Cardiac muscle cell (in vitro differentiated cells and primary cell): ENCODE measurements at regions not wholly inside any gene's neighbourhood (a gene's known extent, or its start where the extent isn't known, plus 50 kb on each side); places are given as distances from the start of the nearest gene placed in this dataset.

Experiments used
- DNase-seq, 2 donors: peaks; one replicate each; pipeline versions ENCODE4 v3.0.0 to v3.0.0-alpha.2; 2010 to 2017; ENCODE audit warnings: low read depth in 1 of 2, low spot score in 1 of 2
- H3K27ac ChIP-seq: fragments of 200-600 bp; sonication (generic); 2 replicates; pipeline ENCODE4 v1.5.1; 2016
- H3K27me3 ChIP-seq: fragments of 200-600 bp; sonication (generic); 2 replicates; pipeline ENCODE4 v1.6.0; 2016; ENCODE audit warnings: control low read depth
- H3K36me3 ChIP-seq: fragments of 200-600 bp; sonication (generic); 2 replicates; pipeline ENCODE4 v1.5.1; 2016; ENCODE audit warnings: control low read depth
- H3K4me1 ChIP-seq: fragments of 200-600 bp; sonication (generic); 2 replicates; pipeline ENCODE4 v1.8.1; 2017; ENCODE audit warnings: low read depth, mild to moderate bottlenecking, mixed run types
- H3K4me3 ChIP-seq: fragments of 200-600 bp; sonication (generic); 2 replicates; pipeline ENCODE4 v1.5.1; 2016; ENCODE audit warnings: mild to moderate bottlenecking
- H3K9me3 ChIP-seq: fragments of 200-600 bp; sonication (generic); 2 replicates; pipeline ENCODE4 v1.5.1; 2017; ENCODE audit warnings: low read depth, mild to moderate bottlenecking, control low read depth
- TF ChIP-seq, protein P1 (sequence below): IDR thresholded peaks from 2 replicates; pipeline ENCODE4 v1.5.1; 2012; ENCODE audit warnings: low read depth, mild to moderate bottlenecking, low read length

DNA sequence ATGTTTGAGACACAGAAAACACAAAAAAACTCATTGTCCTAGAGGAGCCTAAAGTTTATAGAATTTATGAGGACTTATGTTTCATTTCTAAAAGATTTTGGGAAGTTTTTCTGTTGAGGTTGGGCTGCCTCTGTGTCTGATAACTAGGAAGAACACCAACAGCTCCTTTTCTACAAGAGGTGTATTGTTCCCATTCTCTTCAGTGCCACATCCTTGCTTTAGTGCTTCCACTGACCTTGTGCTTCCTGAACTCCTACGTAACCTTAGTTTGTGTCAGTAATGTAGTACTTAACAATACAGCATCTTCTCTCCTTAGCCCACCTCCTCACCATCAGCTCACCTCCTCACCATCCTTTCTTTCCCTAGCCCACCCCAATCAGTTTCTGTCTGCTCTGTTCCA lies 117.3 kb upstream of the TNC start:
- Histone ChIP-seq H3K36me3 (no peaks in the 10 kb centered on the region), H3K27me3 (no peaks in the 10 kb centered on the region), H3K4me3 (no peak overlapping the region), H3K27ac (no peak overlapping the region), H3K9me3 (no peaks in the 10 kb centered on the region), H3K4me1 (no peaks in the 10 kb centered on the region)
- DNase-seq = no peak
- TF ChIP-seq, protein P1, sequence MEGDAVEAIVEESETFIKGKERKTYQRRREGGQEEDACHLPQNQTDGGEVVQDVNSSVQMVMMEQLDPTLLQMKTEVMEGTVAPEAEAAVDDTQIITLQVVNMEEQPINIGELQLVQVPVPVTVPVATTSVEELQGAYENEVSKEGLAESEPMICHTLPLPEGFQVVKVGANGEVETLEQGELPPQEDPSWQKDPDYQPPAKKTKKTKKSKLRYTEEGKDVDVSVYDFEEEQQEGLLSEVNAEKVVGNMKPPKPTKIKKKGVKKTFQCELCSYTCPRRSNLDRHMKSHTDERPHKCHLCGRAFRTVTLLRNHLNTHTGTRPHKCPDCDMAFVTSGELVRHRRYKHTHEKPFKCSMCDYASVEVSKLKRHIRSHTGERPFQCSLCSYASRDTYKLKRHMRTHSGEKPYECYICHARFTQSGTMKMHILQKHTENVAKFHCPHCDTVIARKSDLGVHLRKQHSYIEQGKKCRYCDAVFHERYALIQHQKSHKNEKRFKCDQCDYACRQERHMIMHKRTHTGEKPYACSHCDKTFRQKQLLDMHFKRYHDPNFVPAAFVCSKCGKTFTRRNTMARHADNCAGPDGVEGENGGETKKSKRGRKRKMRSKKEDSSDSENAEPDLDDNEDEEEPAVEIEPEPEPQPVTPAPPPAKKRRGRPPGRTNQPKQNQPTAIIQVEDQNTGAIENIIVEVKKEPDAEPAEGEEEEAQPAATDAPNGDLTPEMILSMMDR = no peak

DNA sequence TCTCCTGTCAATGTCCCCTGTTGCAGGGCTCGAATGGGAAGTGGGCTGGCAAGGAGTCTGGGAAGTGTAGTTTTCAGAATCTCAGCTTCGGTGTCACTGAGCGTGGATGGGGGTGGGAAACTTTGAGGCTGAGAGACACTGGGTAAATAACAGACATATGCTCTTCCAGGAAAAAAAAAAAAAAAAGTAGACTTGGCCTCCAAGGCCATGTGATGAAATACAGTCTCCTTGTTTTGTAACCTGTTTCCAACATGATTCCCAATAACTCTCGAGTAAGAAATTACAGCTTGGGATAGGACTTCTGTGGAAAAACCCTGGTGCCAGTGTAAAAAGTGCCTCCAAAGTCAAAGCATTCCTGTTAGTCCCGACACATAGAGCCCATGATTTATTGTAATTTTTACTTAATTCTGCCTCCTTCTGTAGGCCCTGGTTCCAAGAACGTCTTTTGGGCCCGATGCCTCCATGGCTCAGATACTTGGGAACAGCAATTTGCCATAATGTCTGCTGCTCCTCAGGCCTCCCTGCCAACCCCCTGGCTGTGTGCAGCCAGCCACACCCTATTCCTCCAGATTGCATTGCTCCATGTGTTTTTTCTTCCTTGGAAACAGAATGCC lies 119.5 kb upstream of the TNC start:
- Histone ChIP-seq H3K4me1 (no peaks in the 10 kb centered on the region), H3K9me3 (no peaks in the 10 kb centered on the region), H3K36me3 (no peaks in the 10 kb centered on the region), H3K27ac (no peak overlapping the region), H3K27me3 (no peaks in the 10 kb centered on the region), H3K4me3 (no peak overlapping the region)
- DNase-seq = peak in 1 of 2 donors; percentile 38
- TF ChIP-seq, protein P1 = no peak

DNA sequence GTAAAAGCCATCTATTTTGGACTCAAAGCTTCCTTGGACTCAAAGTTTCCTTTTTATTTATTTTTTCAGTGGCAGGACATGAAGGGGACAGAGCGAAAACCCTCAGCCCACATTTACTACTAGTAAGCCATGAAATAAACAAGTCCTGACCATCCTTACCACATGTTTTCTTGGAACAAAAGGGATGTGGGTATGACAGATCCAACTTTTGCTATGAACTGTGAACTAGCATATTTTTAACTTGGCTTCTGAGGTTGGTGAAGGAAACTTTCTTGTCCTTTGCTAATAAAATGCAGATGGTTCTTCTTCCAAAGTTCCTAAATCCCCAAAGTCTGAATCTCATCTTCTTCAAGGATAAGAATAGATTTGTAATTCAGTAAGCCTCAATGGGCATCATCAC lies 122.7 kb upstream of the TNC start:
- Histone ChIP-seq H3K27me3 (no peaks in the 10 kb centered on the region), H3K4me1 (no peaks in the 10 kb centered on the region), H3K36me3 (no peaks in the 10 kb centered on the region), H3K4me3 (no peak overlapping the region), H3K27ac (no peak overlapping the region), H3K9me3 (no peaks in the 10 kb centered on the region)
- DNase-seq = no peak
- TF ChIP-seq, protein P1 = no peak

DNA sequence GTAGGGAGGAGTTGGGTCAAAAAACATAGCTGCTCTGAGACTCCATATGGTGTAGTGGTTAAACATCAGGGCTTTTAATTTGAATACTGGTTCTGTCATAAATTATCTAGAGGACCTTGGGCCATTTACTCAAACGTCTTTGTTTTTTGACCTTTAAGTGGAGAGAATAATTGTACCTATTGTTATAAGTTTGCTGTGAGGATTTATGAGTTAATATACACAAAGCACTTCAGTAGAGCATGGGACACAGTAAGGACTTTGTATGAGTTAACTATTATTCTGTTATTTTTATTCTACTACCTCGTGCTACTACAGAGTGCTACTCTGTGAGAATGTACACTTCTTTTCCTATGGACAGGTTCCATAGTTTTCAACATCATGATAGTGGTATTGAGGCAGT lies 123.7 kb upstream of the TNC start:
- Histone ChIP-seq H3K27me3 (no peaks in the 10 kb centered on the region), H3K27ac (no peak overlapping the region), H3K9me3 (no peaks in the 10 kb centered on the region), H3K4me1 (no peaks in the 10 kb centered on the region), H3K4me3 (no peak overlapping the region), H3K36me3 (no peaks in the 10 kb centered on the region)
- TF ChIP-seq, protein P1 = no peak
- DNase-seq = no peak

DNA sequence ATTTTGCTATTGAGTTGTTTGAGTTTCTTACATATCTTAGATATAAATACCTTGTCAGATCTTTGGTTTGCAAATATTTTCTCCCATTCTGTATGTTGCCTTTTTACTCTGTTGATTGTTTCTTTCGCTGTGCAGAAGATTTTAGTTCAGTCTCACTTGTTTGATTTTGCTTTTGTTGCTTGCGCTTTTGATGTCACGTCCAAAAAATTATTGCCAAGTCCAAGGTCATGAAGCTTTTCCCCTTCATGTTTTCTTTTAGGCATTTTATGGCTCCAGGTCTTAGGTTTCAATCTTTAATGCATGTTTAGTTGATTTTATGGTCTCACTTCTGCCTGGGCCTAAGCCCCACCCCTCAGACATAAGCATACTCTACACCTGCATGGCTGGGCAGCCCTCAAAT lies 131.5 kb upstream of the TNC start:
- H3K9me3 ChIP-seq = no peaks in the 10 kb centered on the region
- no peak overlapping the region for H3K27ac ChIP-seq
- H3K4me1 ChIP-seq = no peaks in the 10 kb centered on the region
- DNase-seq = no peak
- no peaks in the 10 kb centered on the region for H3K27me3 ChIP-seq
- no peaks in the 10 kb centered on the region for H3K36me3 ChIP-seq
- TF ChIP-seq, protein P1 = no peak
- H3K4me3 ChIP-seq = no peak overlapping the region
